Endothelial cell of umbilical vein (primary cell): ENCODE measurements at regions not wholly inside any gene's neighbourhood (a gene's known extent, or its start where the extent isn't known, plus 50 kb on each side); places are given as distances from the start of the nearest gene placed in this dataset.

ENCODE experiments used
- CTCF ChIP-seq, 2 donors: IDR thresholded peaks; 1 replicate in 1 of 2; 2 replicates in 1 of 2; pipeline ENCODE4 v1.5.1; 2011; ENCODE audit warnings: low read length in 2 of 2, mild to moderate bottlenecking in 2 of 2, moderate library complexity in 2 of 2, control low read depth in 1 of 2, inconsistent platforms in 1 of 2, low read depth in 1 of 2; ENCODE audit not compliant: insufficient read depth in 1 of 2; ENCODE audit errors: extremely low read depth in 1 of 2
- EZH2 ChIP-seq: IDR thresholded peaks from 2 replicates; pipeline ENCODE4 v1.6.1; 2012; ENCODE audit warnings: borderline replicate concordance, low read depth, mild to moderate bottlenecking, moderate library complexity, low read length, inconsistent platforms; ENCODE audit not compliant: severe bottlenecking
- FOS ChIP-seq: IDR thresholded peaks from 2 replicates; pipeline ENCODE4 v1.6.1; 2011; ENCODE audit warnings: mild to moderate bottlenecking, low read length, moderate library complexity, borderline replicate concordance; ENCODE audit not compliant: insufficient read depth
- GATA2 ChIP-seq: IDR thresholded peaks from 2 replicates; pipeline ENCODE4 v1.7.0; 2011; ENCODE audit warnings: low read depth, mild to moderate bottlenecking, moderate library complexity, mixed read lengths, low read length; ENCODE audit not compliant: insufficient read length, insufficient read depth
- JUN ChIP-seq: IDR thresholded peaks from 2 replicates; pipeline ENCODE4 v1.6.1; 2011; ENCODE audit warnings: borderline replicate concordance, low read depth; ENCODE audit not compliant: insufficient read length, insufficient read depth
- POLR2A ChIP-seq: IDR thresholded peaks from 2 replicates; pipeline ENCODE4 v1.6.1; 2012; ENCODE audit warnings: low read depth, mild to moderate bottlenecking, control low read depth, low read length
- POLR2AphosphoS5 ChIP-seq: IDR thresholded peaks from 2 replicates; pipeline ENCODE4 v1.6.1; 2012; ENCODE audit warnings: low read depth, mild to moderate bottlenecking, control low read depth, low read length, moderate library complexity; ENCODE audit not compliant: insufficient read depth

GRCh38 chr2:171608168-171608567 lies 79.1 kb upstream of the DYNC1I2 start:
- TF ChIP-seq EZH2 (no peak), POLR2A (no peak), CTCF (IDR thresholded peaks at IDR 0.05; ENCODE audit: extremely low read depth in 1 of 2, insufficient read depth in 1 of 2, low read depth in 1 of 2, low read length in 2 of 2) (no peak), GATA2 (no peak), POLR2AphosphoS5 (no peak), JUN (no peak), FOS (no peak)
